ENCODE measurements at regions not wholly inside any gene's neighbourhood (a gene's known extent, or its start where the extent isn't known, plus 50 kb on each side); places are given as distances from the start of the nearest gene placed in this dataset.

DNA sequence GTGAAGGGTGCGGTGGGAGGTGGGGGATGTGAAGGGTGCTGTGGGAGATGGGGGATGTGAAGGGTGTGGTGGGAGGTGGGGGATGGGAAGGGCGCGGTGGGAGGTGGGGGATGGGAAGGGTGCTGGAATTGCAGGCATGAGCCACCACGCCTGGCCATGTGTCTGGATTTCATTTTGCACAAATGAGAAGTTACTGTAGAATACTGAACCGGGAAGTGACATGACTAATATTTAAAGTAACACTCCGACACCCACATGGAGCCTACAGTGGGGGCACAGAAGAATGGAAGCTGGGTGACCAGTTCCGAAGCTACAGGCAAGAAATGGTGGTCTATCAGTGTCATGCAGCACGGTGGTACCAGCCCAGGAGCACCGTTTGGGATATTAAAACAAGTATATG, 69.9 kb upstream of the SPTLC1 start:
- DNase-seq: peak; percentile 32

DNA sequence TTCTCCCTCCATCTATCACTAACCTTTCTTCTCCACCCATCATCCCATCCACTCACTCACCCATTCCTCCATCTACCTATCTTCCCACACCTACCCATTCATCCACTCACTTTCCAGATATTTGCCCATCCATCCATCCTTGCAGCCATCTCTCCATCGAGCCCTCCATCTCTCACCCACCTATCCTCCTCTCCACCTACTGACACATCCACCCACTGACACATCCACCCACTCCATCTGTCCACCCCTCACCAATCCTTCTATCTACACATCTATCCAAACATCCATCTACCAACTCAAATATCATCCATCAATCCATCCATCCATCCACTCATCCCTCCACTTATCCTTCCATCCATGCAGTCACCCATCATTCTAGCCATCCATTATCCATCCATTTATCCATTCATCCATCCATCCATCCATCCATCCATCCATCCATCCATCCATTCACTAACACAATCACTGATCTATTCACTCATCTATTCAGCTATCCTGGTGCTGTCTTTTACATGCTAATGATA, 68.9 kb upstream of the SPTLC1 start:
- DNase-seq: no peak

DNA sequence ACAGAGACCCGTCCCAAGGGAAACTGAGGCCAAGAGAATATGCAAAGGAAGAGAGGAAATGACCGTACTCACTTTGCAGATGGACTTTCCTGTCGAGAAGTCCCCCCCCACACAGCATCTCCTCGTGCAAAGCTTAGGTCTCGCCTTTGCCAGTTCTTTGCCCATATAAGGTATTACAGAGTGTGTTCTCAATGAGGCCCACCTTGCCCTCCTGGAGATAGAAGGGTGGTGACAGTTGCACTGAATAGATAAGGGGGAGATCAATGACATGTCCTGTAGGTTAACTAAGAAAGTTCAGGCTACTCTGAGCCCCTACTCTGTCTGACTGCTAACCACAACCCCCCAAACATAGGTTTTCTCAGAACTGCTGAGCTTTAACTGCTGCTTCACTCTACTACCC, 68.2 kb upstream of the SPTLC1 start:
- DNase-seq: no peak

DNA sequence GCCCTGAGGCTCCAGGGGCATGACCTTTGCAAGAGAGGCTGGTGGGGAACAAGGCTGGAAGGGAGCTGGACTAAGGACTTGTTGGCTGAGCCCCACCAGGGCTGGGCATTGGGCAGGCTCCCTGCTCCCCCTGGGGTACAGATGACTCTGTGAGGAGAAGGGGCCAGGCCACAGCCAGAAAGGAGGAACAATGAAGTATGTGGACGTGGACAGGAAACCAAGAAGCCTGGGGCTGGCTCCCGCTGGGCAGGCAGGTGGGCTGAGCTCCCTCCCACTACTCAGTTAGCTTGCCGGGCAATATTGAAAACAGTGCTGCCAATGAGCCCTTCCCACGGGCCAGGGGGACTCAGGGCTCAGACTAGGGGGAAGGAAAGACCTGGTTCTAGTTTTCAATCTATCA, 66.1 kb upstream of the SPTLC1 start:
- no peak for DNase-seq

- DNase-seq: peak; percentile 54
Measured at GRCh38 chr9:92180669-92181181, 65.5 kb upstream of the SPTLC1 start.

DNA sequence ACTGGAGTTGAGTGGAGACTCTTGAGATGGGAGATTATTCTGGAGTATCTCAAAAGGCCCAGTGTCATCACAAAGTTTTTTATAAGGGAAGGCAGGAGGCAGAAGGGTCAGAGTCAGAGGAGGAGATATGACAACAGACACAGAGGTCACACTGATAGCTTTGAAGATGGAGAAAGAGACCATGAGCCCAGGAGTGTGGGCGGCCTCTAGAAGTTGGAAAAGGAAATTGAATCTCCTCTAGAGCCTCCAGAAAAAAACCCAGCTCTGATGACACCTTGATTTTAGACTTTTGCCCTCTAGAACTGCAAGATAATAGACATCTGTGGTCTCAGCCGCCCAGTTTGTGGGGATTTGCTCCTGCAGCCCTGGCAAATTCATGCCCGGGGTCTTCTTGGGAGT, 64.8 kb upstream of the SPTLC1 start:
- peak; percentile 72 for DNase-seq

DNA sequence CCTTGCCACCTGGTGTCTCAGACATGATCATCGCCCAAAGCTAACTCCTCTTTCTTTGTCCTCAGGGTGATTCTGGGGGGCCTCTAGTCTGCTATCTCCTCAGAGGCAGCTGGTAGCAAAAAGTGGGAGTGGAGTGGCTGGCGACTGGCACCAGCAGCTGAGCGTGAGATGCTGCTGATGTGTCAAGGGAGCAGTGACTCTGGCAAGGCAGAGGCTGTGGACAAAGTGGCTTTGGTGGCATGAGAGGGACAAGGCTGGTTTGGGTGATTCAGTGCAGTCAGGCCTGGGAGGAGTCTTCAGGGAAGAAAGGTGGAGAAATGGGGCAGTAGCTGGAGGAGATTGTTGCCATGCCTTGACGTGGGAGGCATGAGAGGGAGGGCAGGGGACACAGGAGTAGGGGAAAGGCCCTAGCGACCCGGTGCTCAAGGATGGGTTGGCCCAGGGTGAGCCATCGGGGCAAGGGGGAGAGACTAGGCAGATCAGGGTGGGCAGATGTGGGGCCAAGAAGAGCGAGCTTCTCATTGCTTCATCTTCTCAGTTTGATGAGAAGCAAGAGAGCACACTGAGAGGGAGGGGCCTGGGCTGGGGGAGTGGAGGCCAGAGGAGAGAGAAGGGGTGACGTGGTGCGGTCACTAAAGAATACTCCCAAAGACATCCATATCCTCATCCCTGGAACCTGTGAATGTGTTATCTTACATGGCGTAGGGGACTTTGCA, 64.2 kb upstream of the SPTLC1 start:
- DNase-seq: no peak

GRCh38 chr9:92177591-92177990, 62.4 kb upstream of the SPTLC1 start:
- DNase-seq: no peak

GRCh38 chr9:92176800-92177185, 61.6 kb upstream of the SPTLC1 start:
- no peak for DNase-seq

DNA sequence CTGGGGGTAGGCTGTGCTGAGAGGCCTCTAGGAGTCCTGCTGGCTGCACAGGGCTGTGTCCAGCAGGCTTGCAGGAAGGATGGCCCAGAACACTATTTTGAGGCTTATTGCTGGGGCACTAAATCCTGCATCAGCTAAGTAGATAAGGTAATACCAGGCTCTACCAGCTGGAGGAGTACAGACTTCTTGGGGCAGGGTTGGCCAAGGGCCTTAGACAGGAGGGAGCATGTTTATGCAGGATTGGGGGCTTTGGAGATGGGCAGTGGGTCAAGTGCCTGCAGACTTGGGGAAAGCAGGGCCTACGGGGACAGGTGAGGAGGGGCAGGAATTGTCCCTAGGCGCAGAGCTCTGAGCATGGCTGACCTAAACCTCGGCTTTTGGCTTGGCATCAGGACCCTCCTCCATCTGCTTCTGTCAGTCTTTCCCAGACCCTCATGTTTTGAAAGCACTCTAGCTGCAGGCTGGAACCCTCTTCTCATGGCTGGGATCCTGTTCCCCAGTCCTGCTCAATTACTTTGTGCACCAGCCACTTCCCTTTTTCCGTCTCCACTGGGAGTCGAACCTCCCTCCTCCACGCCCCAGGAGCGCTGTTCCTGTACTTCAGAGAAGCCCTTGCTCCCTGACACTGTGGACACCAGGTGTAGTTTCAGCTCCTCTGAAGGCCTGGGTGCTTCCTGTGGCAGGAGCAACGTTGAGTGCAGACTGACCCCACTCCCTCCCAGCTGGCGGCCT, 61.0 kb upstream of the SPTLC1 start:
- DNase-seq: peak; percentile 6

DNA sequence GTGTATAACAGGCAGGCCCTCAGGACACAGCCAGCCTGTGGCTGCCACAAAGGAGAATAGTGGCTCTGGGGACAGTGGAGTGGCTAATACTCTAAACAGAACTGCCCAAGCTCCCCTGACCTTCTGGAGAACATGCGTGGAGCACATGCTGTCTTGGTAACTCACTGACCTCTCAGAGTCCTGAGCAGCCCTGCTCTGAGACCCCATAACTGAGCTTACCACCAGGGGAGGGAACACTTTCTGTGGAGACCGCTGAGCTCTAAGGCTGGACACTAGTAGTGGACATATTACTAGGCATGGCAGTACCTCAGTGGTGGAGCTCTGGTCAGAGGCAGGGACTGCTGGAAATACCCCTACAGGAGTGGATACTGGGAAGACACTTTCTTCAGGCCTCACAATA, 60.2 kb upstream of the SPTLC1 start:
- no peak for DNase-seq

DNA sequence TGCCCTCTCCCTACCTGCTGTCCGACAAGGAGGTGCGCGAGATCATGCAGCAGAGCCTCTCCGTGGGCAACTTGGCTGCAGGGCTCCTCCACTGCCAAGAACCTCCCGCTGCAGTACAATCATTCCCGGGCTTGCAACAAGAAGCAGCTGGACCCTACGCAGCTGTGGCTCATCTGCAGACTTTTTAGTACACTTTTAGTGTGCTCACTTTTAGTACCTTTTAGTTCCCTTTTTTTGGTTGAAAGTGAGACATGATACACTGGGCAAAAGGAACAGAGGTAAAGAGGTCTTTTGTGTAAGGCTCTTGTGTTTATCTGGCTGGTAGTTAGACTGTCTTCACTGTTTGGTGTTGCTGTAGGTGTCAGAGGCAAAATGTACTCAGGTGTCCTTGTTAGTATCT, 58.1 kb upstream of the SPTLC1 start:
- DNase-seq: no peak

DNA sequence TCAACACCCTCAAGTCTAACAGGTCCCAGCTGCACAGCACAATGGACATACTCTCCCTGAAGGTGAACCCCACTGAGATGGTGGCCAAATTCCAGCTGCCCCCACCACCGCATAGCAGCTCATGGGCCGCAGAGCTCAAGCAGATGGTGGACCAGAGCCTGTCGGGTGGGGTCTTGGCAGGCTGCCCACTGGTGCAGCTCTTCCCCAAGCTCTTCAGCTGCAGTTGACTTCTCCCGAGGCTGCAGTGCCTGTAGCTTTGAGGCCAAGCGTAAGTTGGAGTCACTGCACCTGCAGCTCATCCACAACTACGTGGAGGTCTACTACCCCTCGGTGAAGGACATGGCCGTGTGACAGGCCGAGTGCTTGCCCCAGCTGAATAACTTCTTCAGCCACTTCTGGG, 56.6 kb upstream of the SPTLC1 start:
- DNase-seq: no peak

DNA sequence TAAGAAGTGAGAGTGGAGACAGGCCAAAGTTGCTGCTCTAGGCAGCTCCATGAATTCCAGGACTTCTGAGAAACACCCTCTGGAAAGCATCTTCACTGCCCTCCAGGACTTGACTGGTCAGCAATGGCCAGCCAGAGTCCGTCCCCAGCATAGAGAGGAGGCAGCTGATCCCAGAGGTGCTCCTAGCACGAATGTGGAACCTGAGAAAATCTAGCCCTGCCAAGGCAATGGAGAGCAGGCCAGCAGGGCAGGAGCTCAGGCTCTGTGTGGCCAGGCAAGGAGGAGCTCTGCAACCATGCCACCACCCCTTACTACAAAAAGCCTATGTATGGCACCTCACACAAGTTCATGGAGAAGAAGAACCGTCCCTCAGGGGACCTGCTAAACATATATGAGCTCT, 56.1 kb upstream of the SPTLC1 start:
- DNase-seq: no peak

GRCh38 chr9:92170848-92171247, 55.6 kb upstream of the SPTLC1 start:
- DNase-seq: no peak

DNA sequence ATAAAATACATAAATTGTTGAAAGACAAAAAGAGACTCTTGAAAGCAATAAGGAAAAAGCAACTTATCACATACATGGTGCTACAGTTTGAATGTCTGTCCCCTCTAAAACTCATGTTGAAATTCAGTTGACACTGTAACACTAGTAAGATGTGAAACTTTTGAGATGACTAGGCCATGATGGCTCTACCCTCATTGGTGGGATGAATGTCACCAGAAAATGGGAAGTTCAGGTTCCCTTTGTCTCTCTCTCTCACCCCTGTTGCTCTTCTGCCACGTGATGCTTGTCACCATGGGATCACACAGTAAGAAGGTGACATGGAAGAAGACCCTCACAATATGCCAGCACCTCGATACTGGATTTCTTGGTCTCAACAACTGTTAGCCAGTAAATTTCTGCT, 50.3 kb upstream of the SPTLC1 start:
- peak; percentile 79 for DNase-seq
